SK-N-DZ (cell line): ENCODE measurements at regions not wholly inside any gene's neighbourhood (a gene's known extent, or its start where the extent isn't known, plus 50 kb on each side); places are given as distances from the start of the nearest gene placed in this dataset.

ENCODE experiments used
- DNase-seq: peaks from one replicate; pipeline ENCODE4 v3.0.0-alpha.2; 2015; ENCODE audit warnings: low spot score

DNA sequence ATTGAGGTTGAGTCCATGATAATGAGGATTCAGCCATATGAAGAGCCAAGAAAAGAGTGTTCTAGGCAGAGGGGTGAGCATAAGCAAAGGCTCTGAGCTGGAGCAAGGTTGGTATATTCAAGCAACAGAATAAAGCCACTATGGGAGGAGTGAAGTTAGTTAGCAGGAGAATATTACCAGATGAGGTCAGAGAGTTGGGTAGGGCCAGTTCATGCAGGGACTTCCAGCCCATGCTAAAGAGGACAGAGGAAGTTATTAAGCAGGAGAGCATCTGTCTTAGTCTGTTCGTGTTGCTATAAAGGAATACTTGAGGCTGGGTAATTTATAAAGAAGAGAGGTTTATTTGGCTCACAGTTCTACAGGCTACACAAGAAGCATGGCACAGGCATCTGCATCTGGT, 57.1 kb upstream of the ATG10 start:
- DNase-seq: no peak

DNA sequence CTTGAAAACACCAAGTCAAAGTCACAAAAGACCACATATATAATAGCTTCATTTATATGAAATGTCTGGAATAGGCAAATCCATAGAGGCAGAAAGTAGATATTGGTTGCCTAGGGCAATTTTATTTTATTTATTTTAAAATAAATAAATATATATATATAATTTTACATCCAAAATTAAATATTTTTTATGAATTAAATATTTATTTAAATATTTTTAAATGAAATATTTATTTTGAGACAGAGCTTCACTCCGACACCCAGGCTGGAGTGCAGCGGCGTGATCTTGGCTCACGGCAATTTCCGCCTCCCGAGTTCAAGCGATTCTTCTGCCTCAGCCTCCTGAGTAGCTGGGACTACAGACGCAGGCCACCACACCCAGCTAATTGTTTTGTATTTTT, 58.9 kb upstream of the ATG10 start:
- DNase-seq: no peak

DNA sequence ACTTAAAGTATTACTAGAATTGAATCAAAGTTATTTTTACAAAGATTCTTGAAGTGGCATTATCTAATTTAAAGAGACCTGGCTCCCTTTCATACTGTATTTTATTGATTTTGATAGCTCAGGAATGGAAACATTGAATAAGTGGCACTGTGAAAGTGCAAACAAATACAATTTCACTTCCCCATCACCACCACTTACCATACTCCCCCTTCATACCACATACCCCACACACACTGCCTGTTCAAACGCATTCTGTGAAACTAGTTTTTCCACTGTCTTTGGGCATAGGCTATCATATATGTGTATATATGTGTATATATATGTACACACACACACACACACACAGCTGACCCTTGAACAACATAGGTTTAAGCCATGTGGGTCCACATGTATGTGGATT, 62.1 kb upstream of the ATG10 start:
- no peak for DNase-seq

DNA sequence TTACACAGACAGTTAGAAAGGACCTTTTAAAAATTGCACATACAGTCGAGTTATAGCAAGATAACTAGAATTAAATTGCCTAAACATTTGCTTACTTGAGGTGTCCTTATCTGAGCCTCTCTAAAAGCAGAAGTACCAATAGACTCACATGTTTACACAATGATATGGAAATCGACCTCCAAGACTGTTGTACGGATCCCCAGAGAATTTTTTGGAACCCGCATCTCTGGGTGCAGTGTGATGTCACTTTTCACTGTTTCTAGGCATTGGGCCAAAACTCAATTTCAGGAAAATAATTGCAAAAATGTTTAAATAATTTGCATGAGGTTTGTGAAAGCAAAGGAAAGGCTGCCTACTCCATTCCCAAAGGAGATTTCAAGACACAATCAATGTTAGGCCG, 63.1 kb upstream of the ATG10 start:
- no peak for DNase-seq

DNA sequence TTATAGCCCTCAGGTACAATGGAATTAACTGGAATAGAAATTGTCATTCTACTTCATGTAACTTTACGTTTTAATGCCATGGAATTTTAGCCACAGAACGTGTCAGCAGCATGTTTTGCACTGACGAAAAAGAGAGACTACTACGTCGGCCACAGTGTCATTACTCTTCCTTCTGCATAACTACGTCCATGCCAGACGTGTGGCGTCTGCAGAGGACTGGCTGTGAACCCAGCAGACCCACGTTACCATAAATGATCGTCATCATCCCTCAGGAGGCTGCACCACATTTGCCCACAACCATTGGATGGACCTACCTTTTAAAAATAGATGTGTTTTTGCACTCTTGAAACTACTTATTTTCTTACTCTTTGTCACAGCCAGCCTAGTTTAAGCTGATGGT, 63.8 kb upstream of the ATG10 start:
- DNase-seq: no peak

DNA sequence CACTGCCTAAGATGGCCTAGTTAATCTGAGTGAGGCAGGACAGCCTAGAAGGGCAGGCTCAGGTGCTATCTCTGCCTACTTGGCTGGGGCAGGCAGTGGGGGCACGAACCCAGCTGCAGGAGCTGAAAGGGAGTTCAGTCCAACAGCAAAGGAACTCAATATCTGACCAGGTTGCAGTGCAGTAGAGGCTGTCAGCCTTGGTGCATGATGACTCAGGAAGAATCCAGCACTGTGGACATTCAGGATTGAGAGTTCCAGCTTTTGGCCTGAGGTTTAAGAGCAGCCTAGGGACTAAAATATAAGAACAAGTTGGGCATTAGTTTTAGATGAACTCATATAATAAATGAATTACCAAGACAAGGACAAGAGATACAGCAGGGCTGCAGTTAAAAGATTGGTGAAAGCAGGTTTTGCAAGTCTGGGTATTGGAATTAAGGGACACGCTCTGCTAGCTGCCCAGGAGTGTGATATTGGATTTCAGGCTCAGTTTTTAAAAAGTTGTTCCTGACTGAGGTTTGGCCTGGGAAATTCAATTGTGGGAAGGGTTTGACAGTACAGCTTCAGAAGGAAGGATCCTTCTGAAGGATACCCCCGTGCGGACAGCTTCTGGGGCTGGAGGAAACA, 64.7 kb upstream of the ATG10 start:
- no peak for DNase-seq

DNA sequence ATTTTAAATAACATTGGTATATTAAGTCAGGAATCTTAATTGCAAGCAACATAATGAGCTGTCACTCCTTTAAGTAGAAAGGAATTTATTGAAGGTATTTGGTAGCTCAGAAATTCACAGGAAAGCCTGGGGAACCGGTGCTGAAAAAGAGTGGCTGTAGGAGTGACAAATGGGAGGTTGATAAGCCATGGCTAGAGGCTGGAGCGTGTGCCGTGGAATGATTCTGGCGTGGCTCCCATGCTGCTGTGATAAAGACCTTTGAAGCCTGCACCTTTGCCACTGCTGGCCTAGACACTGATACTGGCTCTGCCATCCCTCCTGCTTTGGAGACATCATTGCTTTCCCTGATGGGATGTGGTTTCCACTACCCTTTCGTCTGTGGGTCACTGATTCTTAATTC, 65.7 kb upstream of the ATG10 start:
- no peak for DNase-seq

DNA sequence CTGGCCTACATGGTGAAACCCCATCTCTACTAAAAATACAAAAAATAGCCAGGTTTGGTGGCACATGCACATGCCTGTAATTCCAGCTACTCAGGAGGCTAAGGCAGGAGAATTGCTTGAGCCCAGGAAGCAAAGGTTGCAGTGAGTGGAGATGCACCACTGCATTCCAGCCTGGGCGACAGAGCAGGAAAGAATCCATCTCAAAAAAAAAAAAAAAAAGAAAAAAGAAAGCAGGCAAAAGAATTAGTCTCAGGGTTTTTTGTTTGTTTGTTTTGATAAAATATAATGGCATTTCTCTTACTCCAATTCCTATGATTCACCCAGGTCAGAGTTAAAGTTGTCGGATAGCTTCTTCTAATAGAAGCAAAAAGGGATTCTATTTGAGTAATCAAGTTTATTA, 67.0 kb upstream of the ATG10 start:
- no peak for DNase-seq

DNA sequence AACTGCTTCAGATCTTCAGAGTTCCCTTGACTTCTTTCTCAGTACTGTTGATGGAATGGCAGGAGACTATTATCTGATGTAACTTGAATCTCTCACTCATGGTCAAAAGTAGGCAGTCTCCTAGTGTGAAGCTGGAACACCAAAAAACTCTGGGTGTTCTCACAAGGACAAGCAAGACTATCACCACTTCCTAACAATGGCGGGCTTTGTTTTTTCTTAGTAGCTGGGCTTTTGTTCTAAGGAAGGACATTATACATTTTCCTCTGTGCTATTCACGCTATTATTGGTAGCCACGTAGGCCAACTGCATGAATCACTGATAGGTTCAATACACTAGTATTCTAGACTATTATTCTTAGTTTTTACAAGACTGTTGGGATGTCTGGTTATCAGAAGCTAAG, 67.7 kb upstream of the ATG10 start:
- no peak for DNase-seq

DNA sequence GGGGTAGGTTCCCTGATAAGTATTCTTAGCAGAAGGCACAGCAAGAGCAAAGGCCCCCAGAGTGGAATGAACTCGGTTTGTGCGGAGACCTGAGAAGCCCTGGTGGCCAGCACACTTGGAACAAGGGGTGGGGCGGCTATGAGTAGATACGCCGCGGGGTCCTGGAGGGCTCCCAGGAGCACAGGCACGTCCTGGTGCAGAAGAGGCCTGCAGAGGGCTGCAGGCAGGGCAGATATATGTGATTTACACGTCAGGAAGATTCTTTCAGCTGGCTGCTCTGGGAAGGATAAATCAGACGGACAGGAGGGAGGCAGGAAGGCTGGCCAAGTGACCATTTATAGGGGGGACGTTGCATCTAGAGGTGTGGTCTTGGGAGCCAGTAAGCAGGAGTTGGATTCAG, 70.2 kb upstream of the ATG10 start:
- no peak for DNase-seq

DNA sequence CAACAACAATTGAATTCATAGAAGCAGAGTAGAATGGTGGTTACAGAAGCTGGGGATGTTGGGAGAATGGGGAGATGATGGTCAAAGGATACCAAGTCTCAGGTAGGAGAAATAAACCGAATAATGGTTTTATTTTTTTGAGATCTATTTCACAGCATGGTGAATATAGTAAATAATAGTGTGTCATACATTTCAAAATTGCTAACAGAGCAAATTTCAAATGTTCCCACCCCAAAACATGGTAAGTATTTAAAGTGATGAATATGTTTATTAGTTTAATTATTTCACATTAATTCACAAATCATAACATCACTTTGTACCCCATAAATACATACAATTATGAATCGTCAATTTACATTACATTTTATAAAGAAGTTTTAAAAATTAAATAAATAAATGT, 72.7 kb upstream of the ATG10 start:
- no peak for DNase-seq

DNA sequence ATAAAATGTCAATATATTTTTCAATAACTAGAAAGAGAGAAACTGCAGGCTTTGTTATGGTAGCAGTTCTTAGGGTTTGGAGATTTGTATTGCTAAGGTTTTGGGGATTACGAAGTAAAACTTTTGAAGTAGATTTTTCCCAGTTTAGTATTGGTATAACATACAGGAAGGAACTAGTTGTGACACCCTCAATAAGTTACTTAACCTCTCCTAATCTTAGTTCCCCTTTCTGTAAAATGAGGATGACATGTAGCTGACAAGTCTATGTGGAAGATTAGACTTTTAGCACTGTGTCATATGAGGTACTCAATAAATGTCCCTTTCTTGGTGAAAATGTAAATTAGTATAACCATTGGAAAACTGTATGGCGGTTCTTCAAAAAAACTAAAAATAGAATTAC, 73.4 kb upstream of the ATG10 start:
- DNase-seq: no peak

DNA sequence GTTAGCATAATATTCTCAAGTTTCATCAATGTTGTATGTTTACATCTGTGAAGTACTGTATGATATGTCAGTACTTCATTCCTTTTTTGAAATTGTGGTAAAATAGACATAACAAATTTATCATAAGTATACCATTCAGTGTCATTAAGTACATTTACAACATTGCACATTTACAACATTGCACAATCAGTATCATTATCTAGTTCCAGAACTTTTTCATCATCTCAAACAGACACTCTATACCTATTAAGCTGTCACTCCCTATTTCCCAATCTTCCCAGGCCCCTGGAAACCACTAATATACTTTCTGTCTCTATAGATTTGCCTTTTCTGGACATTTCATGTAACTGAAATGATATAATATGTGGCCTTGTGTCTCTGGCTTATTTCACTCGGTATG, 75.1 kb upstream of the ATG10 start:
- DNase-seq: no peak

DNA sequence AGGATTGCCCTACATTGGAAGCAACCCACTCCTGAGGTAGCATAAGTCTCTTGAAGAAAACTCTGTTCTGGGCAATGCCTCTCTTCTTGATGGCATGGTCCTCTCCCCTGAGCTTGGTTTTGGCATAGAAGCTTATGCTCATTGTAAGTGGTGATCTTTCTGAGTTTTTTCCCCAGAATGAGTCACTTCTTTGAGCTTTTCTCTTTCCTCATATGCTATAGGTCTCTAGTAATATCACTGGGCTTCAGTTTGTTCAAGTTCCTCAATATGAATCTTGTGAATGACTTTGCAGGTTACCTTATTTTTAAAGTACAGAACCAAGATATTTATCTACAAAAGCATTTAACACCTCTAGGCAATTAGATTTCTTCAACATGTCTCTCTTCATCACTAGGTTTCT, 76.5 kb upstream of the ATG10 start:
- DNase-seq: no peak

DNA sequence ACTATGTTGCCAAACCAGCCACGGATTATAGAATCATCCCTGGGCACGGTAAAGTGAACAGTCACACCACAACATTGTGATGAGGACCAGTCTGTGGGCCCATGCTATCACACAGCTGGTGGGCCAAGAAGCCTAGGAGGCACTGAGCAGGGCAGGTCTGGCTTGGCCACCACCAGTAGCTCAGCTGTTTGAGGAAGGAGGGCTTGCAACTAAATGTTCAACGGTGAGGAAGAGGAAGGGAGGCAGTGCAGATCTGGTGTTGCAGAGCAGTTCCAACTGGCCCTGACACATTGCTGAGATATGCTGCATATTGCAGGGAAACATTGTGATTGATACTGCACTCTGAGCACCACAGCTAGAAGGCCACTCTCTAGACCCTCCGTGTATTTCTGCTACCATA, 77.9 kb upstream of the ATG10 start:
- no peak for DNase-seq

DNA sequence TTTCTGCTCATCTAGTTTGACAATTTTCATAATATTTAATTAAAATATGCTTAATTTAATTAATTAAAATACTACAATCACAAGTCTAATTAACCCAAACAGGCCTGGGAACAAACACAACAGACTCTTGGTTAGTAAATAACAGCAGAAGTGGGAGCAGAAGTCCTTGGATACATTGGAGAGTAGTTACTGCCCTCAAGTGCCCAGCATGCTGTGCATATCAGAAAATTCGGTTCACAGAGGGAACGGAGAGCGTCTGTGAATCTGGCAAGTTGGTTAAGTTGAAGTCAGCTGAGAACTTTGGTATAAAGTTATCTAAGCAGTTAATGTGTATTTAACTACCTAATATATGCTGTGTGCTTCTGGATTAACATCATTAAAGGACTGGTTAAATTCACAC, 87.0 kb upstream of the ATG10 start:
- DNase-seq: no peak

DNA sequence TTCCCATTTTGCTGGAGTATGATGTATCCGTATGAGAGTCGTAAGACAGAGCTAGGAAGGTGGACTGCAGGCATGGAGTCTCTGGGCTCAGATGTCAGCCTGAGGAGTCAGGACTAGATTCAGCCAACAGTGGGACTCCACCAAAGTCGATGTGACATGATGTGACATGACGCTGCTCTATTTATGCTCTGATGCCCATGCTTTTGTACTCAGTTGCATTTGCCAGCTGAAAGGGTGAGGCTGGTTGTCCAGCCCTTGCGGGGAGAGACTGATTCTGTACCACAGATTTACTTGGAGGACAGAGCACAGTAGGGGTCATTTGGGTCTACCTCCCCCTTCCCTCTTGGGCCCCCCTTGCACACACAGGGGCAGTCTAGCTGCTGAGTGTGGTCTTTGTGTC, 88.5 kb upstream of the ATG10 start:
- DNase-seq: no peak

DNA sequence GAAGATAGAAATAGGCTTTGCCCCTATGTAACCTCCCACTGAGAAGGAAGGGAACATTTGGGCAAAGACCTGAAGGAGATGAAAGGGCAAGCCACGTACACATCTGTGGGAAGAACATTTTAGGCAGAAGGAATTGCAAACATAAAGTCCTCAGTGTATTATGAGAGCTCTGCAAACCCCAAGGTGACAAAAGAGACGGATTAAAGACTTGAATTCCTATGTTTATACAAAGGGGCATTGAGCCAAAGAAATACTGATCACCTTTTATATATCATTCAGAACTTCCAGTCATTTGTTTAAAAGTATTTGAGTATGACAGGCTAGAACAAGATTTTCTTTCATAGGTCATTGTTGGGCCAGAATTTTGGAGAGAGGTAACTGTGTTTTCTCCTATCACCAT, 90.2 kb upstream of the ATG10 start:
- DNase-seq: no peak

DNA sequence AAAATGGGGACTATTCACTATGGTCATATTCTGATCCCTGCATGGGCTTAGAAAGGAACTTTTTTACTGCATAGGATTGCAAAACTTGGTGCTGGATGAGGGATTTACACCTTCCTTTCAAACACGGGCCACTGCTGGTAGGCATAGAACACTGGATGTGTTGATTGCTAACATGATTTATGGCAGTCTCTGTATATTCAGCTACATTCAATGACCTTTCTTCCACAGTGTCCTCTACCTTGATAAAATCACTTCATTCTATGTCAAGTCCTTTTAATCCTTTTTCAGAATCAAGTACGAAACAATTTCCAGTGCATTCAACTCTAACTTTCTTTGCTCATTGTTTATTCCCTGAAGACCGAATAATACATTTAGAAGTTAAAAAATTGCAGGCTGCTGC, 91.9 kb upstream of the ATG10 start:
- DNase-seq: no peak

DNA sequence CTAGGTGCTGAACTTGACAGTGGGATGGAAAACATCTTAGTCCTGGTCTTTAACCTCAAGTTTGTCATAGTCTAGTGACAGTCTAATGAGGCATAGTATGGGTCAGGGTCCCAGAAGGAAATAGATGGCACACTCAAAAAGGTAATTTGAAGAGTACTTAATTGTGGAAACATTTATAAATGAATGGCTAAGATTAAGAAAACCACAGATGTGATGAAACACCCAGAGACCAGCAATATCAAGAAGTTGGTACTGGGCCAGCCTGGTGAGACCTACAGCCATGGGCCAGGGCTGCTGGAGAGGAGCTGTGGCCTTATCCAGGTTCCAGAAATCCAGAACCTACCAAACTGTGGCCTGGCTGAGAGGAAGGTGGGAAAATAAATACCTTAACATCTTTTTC, 93.5 kb upstream of the ATG10 start:
- DNase-seq: no peak

DNA sequence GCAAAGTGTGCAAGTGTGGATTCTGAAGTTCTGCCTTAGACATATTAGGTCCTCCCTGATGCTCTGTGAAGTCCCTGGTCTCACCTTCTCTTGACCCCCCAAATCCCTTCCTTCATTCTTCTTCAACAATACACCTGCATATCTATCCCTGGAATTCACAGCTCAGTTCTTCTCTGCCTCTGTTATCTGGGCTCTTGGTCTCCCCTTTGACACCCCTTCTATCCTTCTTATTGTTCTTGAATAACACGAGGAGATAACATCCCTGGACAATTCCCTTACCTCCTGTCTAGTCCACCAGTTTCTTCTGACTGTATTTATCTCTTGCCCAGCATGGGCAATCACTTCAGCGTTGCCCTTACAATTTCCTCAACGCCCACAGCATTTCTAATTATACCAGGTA, 104.8 kb upstream of the ATG10 start:
- DNase-seq: no peak

DNA sequence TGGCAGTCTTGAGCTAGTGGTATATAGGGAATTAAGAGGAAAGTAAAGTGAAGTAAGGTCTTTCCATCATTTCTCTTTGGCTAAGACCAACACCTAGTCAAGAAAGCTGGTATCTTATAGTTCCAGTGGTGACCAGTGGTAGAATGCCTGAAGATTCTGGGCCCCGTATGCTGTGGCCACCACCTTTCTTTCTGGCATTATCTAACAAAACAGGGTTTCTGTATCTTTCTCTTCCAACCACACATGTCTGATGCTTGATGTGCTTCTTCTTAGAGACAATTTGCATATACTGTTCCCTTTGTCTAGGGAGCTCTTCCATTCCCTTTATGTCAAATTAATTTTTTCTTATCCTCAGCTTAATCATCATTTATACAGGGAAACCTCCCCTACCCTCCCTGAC, 109.9 kb upstream of the SSBP2 start:
- DNase-seq: no peak

DNA sequence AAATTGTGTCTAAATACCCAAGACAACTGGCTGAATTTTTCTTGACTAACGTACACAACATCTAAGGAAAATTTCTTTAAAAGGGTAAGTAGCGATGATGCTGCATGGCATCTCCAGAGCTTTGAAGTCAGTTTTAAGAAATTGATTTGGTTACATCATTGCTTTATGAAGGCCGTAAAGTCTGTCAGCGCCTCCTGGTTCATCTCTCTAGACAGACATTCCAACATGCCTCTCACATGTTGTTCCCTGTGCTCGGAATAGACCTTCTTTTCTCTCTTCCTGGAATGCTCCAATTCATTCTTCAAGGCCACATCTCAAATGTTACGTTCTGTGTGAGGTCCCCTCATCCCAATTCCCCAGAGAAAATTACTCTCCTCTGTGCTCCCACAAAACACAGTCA, 108.7 kb upstream of the SSBP2 start:
- no peak for DNase-seq
